ENCODE measurements at regions not wholly inside any gene's neighbourhood (a gene's known extent, or its start where the extent isn't known, plus 50 kb on each side); places are given as distances from the start of the nearest gene placed in this dataset.

DNA sequence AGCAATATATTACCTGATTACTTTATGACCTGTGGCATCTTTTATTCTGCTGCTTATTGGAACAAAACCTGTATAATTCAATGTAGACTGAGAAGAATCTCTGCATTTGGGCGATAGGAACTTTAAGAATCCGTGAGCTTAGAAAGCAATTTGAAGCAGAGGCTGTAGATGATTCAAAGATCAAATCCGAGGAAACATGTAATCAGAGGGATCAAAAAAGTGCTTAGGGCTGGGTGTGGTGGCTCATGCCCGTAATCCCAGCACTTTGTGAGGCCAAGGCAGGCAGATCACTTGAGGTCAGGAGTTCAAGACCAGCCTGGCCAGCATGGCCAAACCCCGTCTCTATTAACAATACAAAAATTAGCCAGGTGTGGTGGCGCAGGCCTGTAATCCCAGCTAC, 198.4 kb downstream of the MTX2 start:
- TF ChIP-seq POLR2A (IDR thresholded peaks at IDR 0.05) (no peak), POLR2AphosphoS5 (IDR thresholded peaks at IDR 0.05) (no peak), EP300 (IDR thresholded peaks at IDR 0.05) (no peak)
- TF ChIP-seq, protein P1, sequence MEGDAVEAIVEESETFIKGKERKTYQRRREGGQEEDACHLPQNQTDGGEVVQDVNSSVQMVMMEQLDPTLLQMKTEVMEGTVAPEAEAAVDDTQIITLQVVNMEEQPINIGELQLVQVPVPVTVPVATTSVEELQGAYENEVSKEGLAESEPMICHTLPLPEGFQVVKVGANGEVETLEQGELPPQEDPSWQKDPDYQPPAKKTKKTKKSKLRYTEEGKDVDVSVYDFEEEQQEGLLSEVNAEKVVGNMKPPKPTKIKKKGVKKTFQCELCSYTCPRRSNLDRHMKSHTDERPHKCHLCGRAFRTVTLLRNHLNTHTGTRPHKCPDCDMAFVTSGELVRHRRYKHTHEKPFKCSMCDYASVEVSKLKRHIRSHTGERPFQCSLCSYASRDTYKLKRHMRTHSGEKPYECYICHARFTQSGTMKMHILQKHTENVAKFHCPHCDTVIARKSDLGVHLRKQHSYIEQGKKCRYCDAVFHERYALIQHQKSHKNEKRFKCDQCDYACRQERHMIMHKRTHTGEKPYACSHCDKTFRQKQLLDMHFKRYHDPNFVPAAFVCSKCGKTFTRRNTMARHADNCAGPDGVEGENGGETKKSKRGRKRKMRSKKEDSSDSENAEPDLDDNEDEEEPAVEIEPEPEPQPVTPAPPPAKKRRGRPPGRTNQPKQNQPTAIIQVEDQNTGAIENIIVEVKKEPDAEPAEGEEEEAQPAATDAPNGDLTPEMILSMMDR (IDR thresholded peaks at IDR 0.05): no peak

Data from stomach (tissue), 4 donors.